Activated CD4-positive, alpha-beta memory T cell treated with anti-CD3 and anti-CD28 coated beads for 36 hours (primary cell): ENCODE measurements at regions not wholly inside any gene's neighbourhood (a gene's known extent, or its start where the extent isn't known, plus 50 kb on each side); places are given as distances from the start of the nearest gene placed in this dataset.
"Not testable (repeated sequence)": the region's sequence is repeated elsewhere in the genome, so short reads cannot be mapped to it uniquely, and the experiment has no call there.

Experiments
- CTCF ChIA-PET: fragments of 350-600 bp; sonication (Branson Sonifier 250); formaldehyde crosslinking; loops from one replicate; lab custom pipeline; 2021; ENCODE audit warnings: antibody characterized with exemption, inconsistent platforms; lab: Charles Lee
- POLR2A ChIA-PET: fragments of 350-600 bp; sonication (Branson Sonifier 250); formaldehyde crosslinking; loops from one replicate; lab custom pipeline; 2021; ENCODE audit warnings: antibody characterized with exemption; lab: Charles Lee
- DNase-seq: peaks from one replicate; pipeline ENCODE4 v3.0.0-alpha.2; 2020
- H3K27ac Mint-ChIP-seq: one replicate; pipeline ENCODE4 v1.8.0; 2021; ENCODE audit warnings: mixed read lengths
- H3K27me3 Mint-ChIP-seq: one replicate; pipeline ENCODE4 v1.8.0; 2021; ENCODE audit warnings: mixed read lengths
- H3K36me3 Mint-ChIP-seq: one replicate; pipeline ENCODE4 v1.8.0; 2021; ENCODE audit warnings: mixed read lengths
- H3K4me1 Mint-ChIP-seq: one replicate; pipeline ENCODE4 v1.8.0; 2021; ENCODE audit warnings: low read depth, mixed read lengths
- H3K4me3 Mint-ChIP-seq: one replicate; pipeline ENCODE4 v1.8.0; 2021; ENCODE audit warnings: mild to moderate bottlenecking, mixed read lengths
- H3K9me3 Mint-ChIP-seq: one replicate; pipeline ENCODE4 v1.8.0; 2021; ENCODE audit warnings: mixed read lengths
- intact Hi-C: fragments of 100-400 bp; cut with micrococcal nuclease; formaldehyde crosslinking; loops from one replicate; pipeline ENCODE4 v1.15.1; 2023

- Mint-ChIP-seq H3K9me3 (no peaks in the 10 kb centered on the region), H3K4me1 (no peaks in the 10 kb centered on the region), H3K27ac (no peak overlapping the region), H3K4me3 (no peak overlapping the region), H3K27me3 (peaks cover 1% of the 10 kb centered on the region), H3K36me3 (no peaks in the 10 kb centered on the region)
- ChIA-PET POLR2A (no interaction called here), CTCF (no interaction called here)
- DNase-seq = no peak
- intact Hi-C loops = no loop called here
Observed at GRCh38 chr12:66786531-66787308, 107.8 kb upstream of the GRIP1 start.

- Mint-ChIP-seq H3K9me3 (no peaks in the 10 kb centered on the region), H3K36me3 (no peaks in the 10 kb centered on the region), H3K27me3 (peaks cover 5% of the 10 kb centered on the region), H3K27ac (no peak overlapping the region), H3K4me1 (no peaks in the 10 kb centered on the region), H3K4me3 (no peak overlapping the region)
- intact Hi-C loops = no loop called here
- POLR2A ChIA-PET = no interaction called here
- DNase-seq = no peak
- CTCF ChIA-PET = no interaction called here
Observed at GRCh38 chr12:66799551-66799950, 120.7 kb upstream of the GRIP1 start.

- intact Hi-C loops = no loop called here
- Mint-ChIP-seq H3K9me3 (no peaks in the 10 kb centered on the region), H3K4me1 (no peaks in the 10 kb centered on the region), H3K36me3 (no peaks in the 10 kb centered on the region), H3K4me3 (no peak overlapping the region), H3K27me3 (peaks cover 5% of the 10 kb centered on the region), H3K27ac (no peak overlapping the region)
- CTCF ChIA-PET = no interaction called here
- POLR2A ChIA-PET = no interaction called here
- no peak for DNase-seq
Observed at GRCh38 chr12:66800046-66800445, 121.2 kb upstream of the GRIP1 start.

- CTCF ChIA-PET = no interaction called here
Observed at GRCh38 chr12:66803930-66804329, 125.1 kb upstream of the GRIP1 start.

GRCh38 chr12:66804563-66804974 lies 125.7 kb upstream of the GRIP1 start:
- CTCF ChIA-PET = interaction anchor here (0.7 kb wide), 1 partner anchor 55 kb away, joined by 3 read pairs; no protein-coding TSS in a partner anchor
- Mint-ChIP-seq H3K4me1 (no peaks in the 10 kb centered on the region), H3K27me3 (peaks cover 7% of the 10 kb centered on the region), H3K36me3 (no peaks in the 10 kb centered on the region), H3K4me3 (no peak overlapping the region), H3K27ac (no peak overlapping the region), H3K9me3 (no peaks in the 10 kb centered on the region)
- intact Hi-C loops = no loop called here
- DNase-seq = no peak
- POLR2A ChIA-PET = no interaction called here

More at GRCh38 chr12:66803930-66804329, 125.1 kb upstream of the GRIP1 start:
- H3K27me3 Mint-ChIP-seq = peaks cover 7% of the 10 kb centered on the region
- no peaks in the 10 kb centered on the region for H3K36me3 Mint-ChIP-seq
- H3K4me1 Mint-ChIP-seq = no peaks in the 10 kb centered on the region
- H3K4me3 Mint-ChIP-seq = no peak overlapping the region
- DNase-seq = no peak
- no peak overlapping the region for H3K27ac Mint-ChIP-seq
- intact Hi-C loops = no loop called here
- POLR2A ChIA-PET = no interaction called here
- H3K9me3 Mint-ChIP-seq = no peaks in the 10 kb centered on the region

- no peak for DNase-seq
- no peaks in the 10 kb centered on the region for H3K9me3 Mint-ChIP-seq
- no peak overlapping the region for H3K4me3 Mint-ChIP-seq
- H3K4me1 Mint-ChIP-seq = peaks cover 5% of the 10 kb centered on the region
- ChIA-PET POLR2A (no interaction called here), CTCF (no interaction called here)
- H3K36me3 Mint-ChIP-seq = no peaks in the 10 kb centered on the region
- H3K27me3 Mint-ChIP-seq = peaks cover 7% of the 10 kb centered on the region
- intact Hi-C loops = no loop called here
- H3K27ac Mint-ChIP-seq = no peak overlapping the region
Observed at GRCh38 chr12:66808606-66809005, 129.7 kb upstream of the GRIP1 start.

GRCh38 chr12:66813137-66813892 lies 134.4 kb upstream of the GRIP1 start:
- Mint-ChIP-seq H3K4me1 (peaks cover 6% of the 10 kb centered on the region), H3K4me3 (no peak overlapping the region), H3K27ac (no peak overlapping the region), H3K36me3 (no peaks in the 10 kb centered on the region), H3K27me3 (no peaks in the 10 kb centered on the region), H3K9me3 (no peaks in the 10 kb centered on the region)
- peak; percentile 18 for DNase-seq
- intact Hi-C loops = no loop called here
- CTCF ChIA-PET = no interaction called here
- POLR2A ChIA-PET = no interaction called here

- POLR2A ChIA-PET = no interaction called here
- Mint-ChIP-seq H3K36me3 (no peaks in the 10 kb centered on the region), H3K9me3 (no peaks in the 10 kb centered on the region), H3K4me1 (no peaks in the 10 kb centered on the region), H3K27me3 (no peaks in the 10 kb centered on the region), H3K27ac (no peak overlapping the region), H3K4me3 (no peak overlapping the region)
- intact Hi-C loops = no loop called here
- DNase-seq = no peak
- CTCF ChIA-PET = no interaction called here
Observed at GRCh38 chr12:66819587-66819986, 140.7 kb upstream of the GRIP1 start.

- H3K36me3 Mint-ChIP-seq = no peaks in the 10 kb centered on the region
- POLR2A ChIA-PET = no interaction called here
- CTCF ChIA-PET = no interaction called here
- no peak overlapping the region for H3K27ac Mint-ChIP-seq
- intact Hi-C loops = no loop called here
- H3K4me3 Mint-ChIP-seq = no peak overlapping the region
- no peaks in the 10 kb centered on the region for H3K4me1 Mint-ChIP-seq
- no peaks in the 10 kb centered on the region for H3K9me3 Mint-ChIP-seq
- no peak for DNase-seq
- no peaks in the 10 kb centered on the region for H3K27me3 Mint-ChIP-seq
Observed at GRCh38 chr12:66822961-66823360, 144.1 kb upstream of the GRIP1 start.

GRCh38 chr12:66823857-66824570 lies 145.1 kb upstream of the GRIP1 start:
- H3K36me3 Mint-ChIP-seq = no peaks in the 10 kb centered on the region
- ChIA-PET POLR2A (no interaction called here), CTCF (no interaction called here)
- no peak overlapping the region for H3K4me3 Mint-ChIP-seq
- no peak for DNase-seq
- no peaks in the 10 kb centered on the region for H3K27me3 Mint-ChIP-seq
- peaks cover 5% of the 10 kb centered on the region for H3K4me1 Mint-ChIP-seq
- intact Hi-C loops = no loop called here
- H3K27ac Mint-ChIP-seq = no peak overlapping the region
- no peaks in the 10 kb centered on the region for H3K9me3 Mint-ChIP-seq

GRCh38 chr12:66825921-66826320 lies 147.0 kb upstream of the GRIP1 start:
- H3K36me3 Mint-ChIP-seq, H3K9me3 Mint-ChIP-seq, POLR2A ChIA-PET, H3K27ac Mint-ChIP-seq, H3K4me3 Mint-ChIP-seq, intact Hi-C loops, CTCF ChIA-PET, H3K27me3 Mint-ChIP-seq, DNase-seq: not testable (repeated sequence)
- peaks cover 20% of the 10 kb centered on the region for H3K4me1 Mint-ChIP-seq

GRCh38 chr12:66829660-66830325 lies 150.9 kb upstream of the GRIP1 start:
- DNase-seq = no peak
- H3K27ac Mint-ChIP-seq = no peak overlapping the region
- CTCF ChIA-PET = interaction anchor here (1.1 kb wide), 1 partner anchor 121 kb away, joined by 4 read pairs; no protein-coding TSS in a partner anchor
- no peaks in the 10 kb centered on the region for H3K36me3 Mint-ChIP-seq
- no peaks in the 10 kb centered on the region for H3K9me3 Mint-ChIP-seq
- no peaks in the 10 kb centered on the region for H3K27me3 Mint-ChIP-seq
- H3K4me3 Mint-ChIP-seq = no peak overlapping the region
- POLR2A ChIA-PET = no interaction called here
- peaks cover 22% of the 10 kb centered on the region for H3K4me1 Mint-ChIP-seq
- intact Hi-C loops = no loop called here
